ENCODE measurements at regions not wholly inside any gene's neighbourhood (a gene's known extent, or its start where the extent isn't known, plus 50 kb on each side); places are given as distances from the start of the nearest gene placed in this dataset.

DNA sequence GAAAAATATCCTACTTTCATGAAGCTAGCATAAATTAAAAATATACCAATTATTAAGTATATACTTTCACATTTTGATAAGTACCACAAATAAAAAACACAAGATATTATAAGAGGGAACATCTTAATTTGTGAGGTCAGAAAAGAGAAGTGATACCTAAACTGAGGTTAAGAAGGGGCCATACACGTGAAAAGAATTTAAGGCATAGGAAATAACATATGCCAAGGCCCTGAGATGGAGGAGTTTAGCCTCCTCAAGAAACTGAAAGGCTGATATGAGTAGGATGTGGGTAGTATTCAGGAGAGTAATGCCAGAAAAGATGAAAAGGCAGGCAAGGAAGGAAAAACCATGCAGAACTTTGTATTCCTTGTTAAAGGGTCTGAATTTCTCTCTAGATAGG lies 116.6 kb upstream of the HTR1E start:
- BruUV-seq (replicated peaks), result no TSS peak
- Histone ChIP-seq H3F3A (ENCODE audit: low read length, unreplicated experiment) (no peaks in the 10 kb centered on the region), H3K4me2 (ENCODE audit: low read length) (no peak overlapping the region), H3K9ac (ENCODE audit: low read length) (no peak overlapping the region), H3K36me3 (ENCODE audit: low read depth, low read length) (no peaks in the 10 kb centered on the region), H3K79me2 (ENCODE audit: low read length) (no peaks in the 10 kb centered on the region), H3K27me3 (ENCODE audit: low read length) (no peaks in the 10 kb centered on the region), H3K9me2 (replicated peaks; ENCODE audit: low read length) (no peaks in the 10 kb centered on the region), H3K9me3 (ENCODE audit: low read length) (no peaks in the 10 kb centered on the region), H3K4me1 (ENCODE audit: insufficient read depth, low read length) (no peaks in the 10 kb centered on the region), H3K4me3 (ENCODE audit: low read length) (no peak overlapping the region), H4K20me1 (ENCODE audit: low read length) (no peaks in the 10 kb centered on the region), H3K27ac (ENCODE audit: low read length) (no peak overlapping the region), H2AFZ (ENCODE audit: low read length) (no peak overlapping the region)
- TF ChIP-seq, protein P1, sequence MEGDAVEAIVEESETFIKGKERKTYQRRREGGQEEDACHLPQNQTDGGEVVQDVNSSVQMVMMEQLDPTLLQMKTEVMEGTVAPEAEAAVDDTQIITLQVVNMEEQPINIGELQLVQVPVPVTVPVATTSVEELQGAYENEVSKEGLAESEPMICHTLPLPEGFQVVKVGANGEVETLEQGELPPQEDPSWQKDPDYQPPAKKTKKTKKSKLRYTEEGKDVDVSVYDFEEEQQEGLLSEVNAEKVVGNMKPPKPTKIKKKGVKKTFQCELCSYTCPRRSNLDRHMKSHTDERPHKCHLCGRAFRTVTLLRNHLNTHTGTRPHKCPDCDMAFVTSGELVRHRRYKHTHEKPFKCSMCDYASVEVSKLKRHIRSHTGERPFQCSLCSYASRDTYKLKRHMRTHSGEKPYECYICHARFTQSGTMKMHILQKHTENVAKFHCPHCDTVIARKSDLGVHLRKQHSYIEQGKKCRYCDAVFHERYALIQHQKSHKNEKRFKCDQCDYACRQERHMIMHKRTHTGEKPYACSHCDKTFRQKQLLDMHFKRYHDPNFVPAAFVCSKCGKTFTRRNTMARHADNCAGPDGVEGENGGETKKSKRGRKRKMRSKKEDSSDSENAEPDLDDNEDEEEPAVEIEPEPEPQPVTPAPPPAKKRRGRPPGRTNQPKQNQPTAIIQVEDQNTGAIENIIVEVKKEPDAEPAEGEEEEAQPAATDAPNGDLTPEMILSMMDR (conservative IDR thresholded peaks at IDR 0.05; ENCODE audit: low read depth, low read length), result no peak
- TF ChIP-seq EZH2 (IDR thresholded peaks at IDR 0.05; ENCODE audit: low read length, unreplicated experiment) (no peak), EZH2phosphoT487 (IDR thresholded peaks at IDR 0.05; ENCODE audit: borderline replicate concordance, low read length) (no peak)
- no peak for ATAC-seq
- CTCF ChIA-PET, result no interaction called here
- intact Hi-C loops (cut with micrococcal nuclease), result no loop called here
- POLR2A ChIA-PET (ENCODE audit: unreplicated experiment), result no interaction called here
- DNase-seq, result no peak

DNA sequence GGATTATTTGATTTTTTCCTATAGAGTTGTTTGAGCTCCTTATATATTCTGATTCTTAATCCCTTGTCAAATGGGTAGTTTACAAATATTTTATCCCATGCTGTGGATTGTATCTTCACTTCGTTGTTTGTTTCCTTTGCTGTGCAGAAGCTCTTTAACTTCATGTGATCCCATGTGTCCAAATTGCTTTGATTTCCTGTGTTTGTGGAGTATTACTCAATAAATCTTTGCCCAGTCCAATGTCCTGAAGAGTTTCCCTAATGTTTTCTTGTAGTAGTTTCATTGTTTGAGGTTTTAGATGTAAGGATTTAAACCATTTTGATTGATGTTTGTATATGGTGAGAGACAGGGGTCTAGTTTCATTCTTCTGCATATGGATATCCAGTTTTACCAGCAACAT lies 143.7 kb upstream of the HTR1E start:
- Histone ChIP-seq H3K4me1 (ENCODE audit: insufficient read depth, low read length) (no peaks in the 10 kb centered on the region), H3K9ac (ENCODE audit: low read length) (no peak overlapping the region), H3K27ac (ENCODE audit: low read length) (no peak overlapping the region), H3F3A (ENCODE audit: low read length, unreplicated experiment) (no peaks in the 10 kb centered on the region), H3K36me3 (ENCODE audit: low read depth, low read length) (no peaks in the 10 kb centered on the region), H3K27me3 (ENCODE audit: low read length) (no peaks in the 10 kb centered on the region), H3K9me2 (replicated peaks; ENCODE audit: low read length) (no peaks in the 10 kb centered on the region), H3K9me3 (ENCODE audit: low read length) (no peaks in the 10 kb centered on the region), H3K4me2 (ENCODE audit: low read length) (no peak overlapping the region), H3K79me2 (ENCODE audit: low read length) (no peaks in the 10 kb centered on the region), H3K4me3 (ENCODE audit: low read length) (no peak overlapping the region), H2AFZ (ENCODE audit: low read length) (no peak overlapping the region), H4K20me1 (ENCODE audit: low read length) (no peaks in the 10 kb centered on the region)
- CTCF ChIA-PET, result no interaction called here
- no peak for ATAC-seq
- no peak for DNase-seq
- TF ChIP-seq EZH2phosphoT487 (IDR thresholded peaks at IDR 0.05; ENCODE audit: borderline replicate concordance, low read length) (no peak), EZH2 (IDR thresholded peaks at IDR 0.05; ENCODE audit: low read length, unreplicated experiment) (no peak)
- TF ChIP-seq, protein P1 (conservative IDR thresholded peaks at IDR 0.05; ENCODE audit: low read depth, low read length), result no peak
- intact Hi-C loops (cut with micrococcal nuclease), result no loop called here
- POLR2A ChIA-PET (ENCODE audit: unreplicated experiment), result no interaction called here
- BruUV-seq (replicated peaks), result no TSS peak

DNA sequence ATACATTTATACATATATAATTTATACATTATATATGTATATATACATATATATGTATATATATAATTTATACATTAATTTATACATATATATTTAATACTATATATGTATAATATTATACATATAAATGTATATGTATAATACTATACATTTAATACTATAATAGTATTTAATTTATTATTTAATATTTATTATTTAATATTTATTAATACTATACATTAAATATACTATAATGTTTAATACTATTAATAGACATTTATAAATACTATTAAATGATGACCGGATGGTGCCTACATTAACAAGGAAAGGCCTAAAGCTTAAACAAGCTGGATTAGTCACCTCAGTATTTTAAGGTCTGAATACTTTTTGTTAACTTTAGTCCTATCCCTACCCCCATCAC lies 145.9 kb upstream of the HTR1E start:
- Histone ChIP-seq H3K79me2 (ENCODE audit: low read length) (no peaks in the 10 kb centered on the region), H3K27ac (ENCODE audit: low read length) (no peak overlapping the region), H3K36me3 (ENCODE audit: low read depth, low read length) (no peaks in the 10 kb centered on the region), H3K27me3 (ENCODE audit: low read length) (no peaks in the 10 kb centered on the region), H2AFZ (ENCODE audit: low read length) (no peak overlapping the region), H3K9ac (ENCODE audit: low read length) (no peak overlapping the region), H4K20me1 (ENCODE audit: low read length) (no peaks in the 10 kb centered on the region), H3K4me3 (ENCODE audit: low read length) (no peak overlapping the region), H3F3A (ENCODE audit: low read length, unreplicated experiment) (no peaks in the 10 kb centered on the region), H3K9me3 (ENCODE audit: low read length) (no peaks in the 10 kb centered on the region), H3K4me2 (ENCODE audit: low read length) (no peak overlapping the region), H3K4me1 (ENCODE audit: insufficient read depth, low read length) (no peaks in the 10 kb centered on the region), H3K9me2 (replicated peaks; ENCODE audit: low read length) (no peaks in the 10 kb centered on the region)
- CTCF ChIA-PET, result interaction anchor here (0.6 kb wide), 1 partner anchor 565 kb away, joined by 4 read pairs; no protein-coding TSS in a partner anchor
- TF ChIP-seq EZH2 (IDR thresholded peaks at IDR 0.05; ENCODE audit: low read length, unreplicated experiment) (no peak), EZH2phosphoT487 (IDR thresholded peaks at IDR 0.05; ENCODE audit: borderline replicate concordance, low read length) (no peak)
- TF ChIP-seq, protein P1 (conservative IDR thresholded peaks at IDR 0.05; ENCODE audit: low read depth, low read length), result no peak
- no TSS peak for BruUV-seq (replicated peaks)
- no peak for ATAC-seq
- POLR2A ChIA-PET (ENCODE audit: unreplicated experiment), result no interaction called here
- intact Hi-C loops (cut with micrococcal nuclease), result no loop called here
- no peak for DNase-seq

Data from PC-3 (cell line).